Fibroblast of peridontal ligament (primary cell): ENCODE measurements at regions not wholly inside any gene's neighbourhood (a gene's known extent, or its start where the extent isn't known, plus 50 kb on each side); places are given as distances from the start of the nearest gene placed in this dataset.
A peak's percentile ranks its signal among the peaks of the same experiment; 100 is the strongest.
"Not testable (repeated sequence)": the region's sequence is repeated elsewhere in the genome, so short reads cannot be mapped to it uniquely, and the experiment has no call there.

Experiments
- DNase-seq: peaks from one replicate; pipeline ENCODE4 v3.0.0-alpha.2; 2010; ENCODE audit errors: extremely low read depth

DNA sequence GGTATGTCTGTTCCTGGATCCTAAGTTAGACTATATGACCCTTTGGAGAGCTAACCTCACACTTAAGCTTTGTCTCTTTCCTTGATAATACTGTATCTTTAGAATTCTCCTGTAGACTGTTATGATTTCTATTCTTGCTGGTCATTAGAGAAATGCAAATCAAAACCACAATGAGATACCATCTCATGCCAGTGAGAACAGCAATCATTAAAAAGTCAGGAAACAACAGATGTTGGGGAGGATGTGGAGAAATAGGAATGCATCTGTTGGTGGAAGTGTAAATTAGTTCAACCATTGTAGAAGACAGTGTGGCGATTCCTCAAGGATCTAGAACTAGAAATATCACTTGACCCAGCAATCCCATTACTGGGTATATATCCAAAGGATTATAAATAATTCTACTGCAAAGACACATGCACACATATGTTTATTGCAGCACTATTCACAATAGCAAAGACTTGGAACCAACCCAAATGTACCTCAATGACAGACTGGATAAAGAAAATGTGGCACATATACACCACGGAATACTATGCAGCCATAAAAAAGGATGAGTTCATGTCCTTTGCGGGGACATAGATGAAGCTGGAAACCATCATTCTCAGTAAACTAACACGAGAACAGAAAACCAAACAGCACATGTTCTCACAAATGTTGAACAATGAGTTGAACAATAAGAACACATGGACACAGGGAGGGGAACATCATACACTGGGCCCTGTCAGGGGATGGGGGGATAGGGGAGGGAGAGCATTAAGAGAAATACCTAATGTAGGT, 867.8 kb upstream of the ADGRB3 start:
- DNase-seq = not testable (repeated sequence)

DNA sequence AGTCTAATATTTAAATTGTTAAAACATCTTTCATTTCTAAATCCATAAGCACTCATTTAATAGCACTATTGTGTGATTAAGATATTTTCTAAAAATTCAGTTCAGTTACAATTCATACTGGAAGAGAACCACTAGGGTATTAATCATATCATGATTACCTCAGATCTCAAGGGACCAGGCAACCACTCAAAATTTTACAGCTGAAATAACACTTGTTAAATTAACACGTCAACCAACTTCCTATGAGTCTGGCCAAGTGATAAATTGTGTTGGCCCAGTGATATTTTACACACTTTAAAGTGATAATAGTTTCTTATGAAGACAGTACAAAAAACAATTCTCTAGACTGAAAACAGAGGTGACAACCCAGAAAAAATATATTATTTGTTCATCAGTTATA, 869.0 kb upstream of the ADGRB3 start:
- no peak for DNase-seq

DNA sequence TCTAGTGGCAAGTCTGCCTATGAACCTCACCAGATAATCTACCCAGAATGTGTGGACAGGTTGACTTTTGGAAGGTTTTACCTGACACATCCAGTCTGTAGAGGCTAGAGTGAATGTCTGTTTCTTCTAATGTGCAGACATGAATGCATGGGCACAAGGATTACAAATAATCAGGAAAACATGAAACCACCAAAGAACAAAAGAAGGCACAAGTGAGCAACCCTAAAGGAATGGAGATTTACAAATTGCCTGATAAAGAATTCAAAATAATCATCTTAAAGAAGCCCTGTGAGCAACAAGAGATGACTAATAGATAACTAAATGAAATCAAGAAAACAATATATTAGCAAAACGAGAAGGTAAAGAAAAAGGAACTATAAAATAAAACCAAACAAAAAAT, 876.1 kb upstream of the ADGRB3 start:
- no peak for DNase-seq

DNA sequence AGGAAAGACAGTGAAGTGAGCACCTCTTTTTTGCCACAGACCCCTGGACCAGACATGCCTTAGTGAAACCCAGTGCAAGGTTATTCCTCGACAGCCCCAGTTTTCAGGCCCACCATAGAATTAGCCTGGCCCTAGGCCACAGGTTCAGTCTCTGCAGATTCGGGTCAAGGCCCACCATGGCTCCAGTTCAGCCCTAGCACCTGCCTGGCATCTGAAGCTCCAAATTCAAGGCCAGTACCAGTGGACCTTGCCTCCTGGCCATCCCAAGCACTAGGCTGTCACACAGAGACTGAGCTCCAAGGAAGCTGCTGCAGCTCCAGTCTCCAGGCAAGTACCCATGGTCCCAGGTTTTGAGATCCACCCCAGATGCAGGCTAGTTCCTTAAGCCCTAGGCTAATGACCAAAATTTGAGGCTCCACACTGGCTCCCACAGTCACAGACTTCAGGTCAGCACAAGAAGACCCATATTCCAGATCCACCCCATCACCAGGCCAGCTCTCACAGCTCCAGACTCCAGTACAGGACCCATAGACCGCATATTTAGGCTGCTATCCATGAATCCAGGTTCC, 877.5 kb upstream of the ADGRB3 start:
- no peak for DNase-seq

DNA sequence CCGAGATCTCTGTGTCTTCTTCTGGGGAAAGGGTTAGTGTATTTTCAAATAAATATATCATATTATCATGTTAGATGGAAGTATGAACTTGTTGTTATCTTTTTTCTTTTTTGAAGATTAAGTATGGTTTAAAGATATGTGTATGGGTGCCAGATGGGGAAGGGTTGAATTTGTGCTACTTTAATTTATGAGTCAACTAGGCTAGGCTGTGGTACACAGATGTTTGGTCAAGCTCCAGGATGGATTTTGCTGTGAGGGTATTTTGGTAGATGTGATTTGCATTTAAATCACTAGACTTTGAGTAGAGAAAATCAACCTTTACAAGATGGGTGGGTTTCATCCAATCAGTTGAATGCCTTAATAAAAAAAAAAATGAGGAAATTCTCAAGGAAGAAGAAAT, 886.6 kb upstream of the ADGRB3 start:
- no peak for DNase-seq

DNA sequence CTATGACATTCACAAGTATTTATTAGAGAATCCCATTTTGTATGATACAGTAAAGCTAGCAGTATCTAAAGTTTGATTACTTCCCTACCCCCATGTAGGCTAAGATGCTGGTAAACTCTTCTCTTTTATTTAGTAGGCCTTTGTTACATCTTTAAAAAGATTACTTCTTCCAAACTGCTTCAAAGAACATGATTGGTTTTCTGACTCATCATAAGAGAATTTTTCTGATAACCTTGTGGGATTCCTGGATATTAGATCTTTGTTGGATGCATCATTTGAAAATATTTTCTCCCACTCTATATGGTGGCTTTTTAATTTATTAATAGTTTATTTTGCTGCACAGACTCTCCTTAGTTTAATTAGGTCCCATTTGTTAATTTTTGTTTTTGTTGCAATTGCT, 898.3 kb upstream of the ADGRB3 start:
- no peak for DNase-seq

DNA sequence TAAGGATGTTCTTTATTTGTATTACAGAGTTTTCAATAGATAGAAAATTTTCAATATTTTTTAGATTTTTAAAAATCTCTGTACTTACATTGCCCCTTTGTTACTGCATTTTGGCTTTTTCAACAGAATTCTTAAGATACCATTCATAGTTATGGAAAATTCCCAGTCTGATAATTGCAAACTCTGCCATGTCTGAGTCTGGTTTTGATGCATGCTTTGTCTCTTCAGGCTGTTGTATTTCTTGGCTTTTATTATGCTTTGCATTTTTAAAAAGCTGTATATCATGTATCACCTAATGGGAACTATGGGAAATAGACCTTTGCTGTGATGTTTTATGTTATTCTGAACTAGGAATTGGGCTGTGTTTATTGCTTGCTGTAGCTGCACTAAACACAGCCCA, 898.9 kb upstream of the ADGRB3 start:
- DNase-seq = no peak

DNA sequence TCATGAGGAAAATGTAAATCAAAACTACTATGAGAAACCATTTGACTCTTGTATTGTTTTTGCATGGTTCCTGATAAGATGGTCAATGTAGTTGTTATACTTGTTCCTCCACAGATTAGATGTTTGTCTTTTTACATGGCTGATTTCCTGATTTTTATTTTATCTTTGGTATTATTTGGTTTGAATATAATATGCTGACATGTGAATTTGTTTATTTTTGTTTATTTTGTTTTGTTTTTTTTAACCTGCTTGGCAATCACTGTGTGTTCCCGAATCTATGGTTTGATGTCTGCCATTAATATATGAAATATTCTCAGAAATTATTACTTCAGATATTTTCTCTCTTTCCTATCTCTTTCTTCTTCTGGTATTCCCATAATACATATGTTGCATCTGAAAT, 899.5 kb upstream of the ADGRB3 start:
- DNase-seq = no peak

DNA sequence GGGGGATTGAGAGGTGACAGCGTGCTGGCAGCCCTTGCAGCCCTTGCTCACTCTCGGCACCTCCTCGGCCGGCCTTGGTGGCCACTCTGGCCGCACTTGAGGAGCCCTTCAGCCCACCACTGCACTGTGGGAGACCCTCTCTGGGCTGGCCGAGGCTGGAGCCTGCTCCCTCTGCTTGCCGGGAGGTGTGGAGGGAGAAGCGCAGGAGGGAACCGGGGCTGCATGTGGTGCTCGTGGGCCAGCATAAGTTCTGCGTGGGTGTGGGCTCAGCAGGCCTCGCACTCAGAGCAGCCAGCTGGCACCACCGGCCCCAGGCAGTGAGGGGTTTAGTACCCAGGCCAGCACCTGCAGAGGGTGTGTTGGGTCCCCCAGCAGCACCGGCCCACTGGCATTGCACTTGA, 912.2 kb upstream of the ADGRB3 start:
- DNase-seq = no peak

DNA sequence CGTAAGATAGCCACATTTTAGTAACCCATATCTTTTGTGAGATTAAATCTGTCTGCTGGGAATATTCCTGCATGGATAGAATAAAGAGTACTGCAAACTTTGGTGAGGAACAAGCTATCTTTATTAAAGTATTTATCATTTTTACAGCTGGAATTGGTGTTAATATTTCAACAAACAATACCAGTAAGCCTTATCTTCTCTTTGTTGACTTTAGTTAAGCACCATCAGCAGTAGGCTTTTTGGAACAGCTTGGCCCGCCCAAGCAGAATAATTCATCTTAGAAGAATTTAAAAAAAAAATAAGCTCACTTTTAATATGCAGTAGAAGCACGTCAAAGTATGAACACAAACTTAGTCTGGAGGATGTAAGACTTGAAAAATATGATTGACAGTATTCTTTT, 917.8 kb upstream of the ADGRB3 start:
- no peak for DNase-seq

DNA sequence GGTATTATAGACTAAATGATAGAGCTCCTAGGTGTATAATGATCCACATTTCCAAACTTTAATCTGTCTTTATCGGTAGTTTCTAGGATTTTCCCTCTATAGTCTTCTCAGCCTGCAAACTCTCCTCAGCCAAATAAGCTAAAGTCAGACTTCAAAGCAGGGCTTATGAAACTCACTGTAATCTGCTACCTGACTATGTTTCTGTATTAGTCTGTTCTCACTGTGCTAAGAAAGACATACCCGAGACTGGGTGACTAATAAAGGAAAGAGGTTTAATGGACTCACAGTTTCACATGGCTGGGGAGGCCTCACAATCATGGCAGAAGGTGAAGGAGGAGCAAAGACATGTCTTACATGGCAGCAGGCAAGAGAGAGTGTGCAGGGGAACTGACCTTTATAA, 928.7 kb upstream of the ADGRB3 start:
- DNase-seq = no peak

DNA sequence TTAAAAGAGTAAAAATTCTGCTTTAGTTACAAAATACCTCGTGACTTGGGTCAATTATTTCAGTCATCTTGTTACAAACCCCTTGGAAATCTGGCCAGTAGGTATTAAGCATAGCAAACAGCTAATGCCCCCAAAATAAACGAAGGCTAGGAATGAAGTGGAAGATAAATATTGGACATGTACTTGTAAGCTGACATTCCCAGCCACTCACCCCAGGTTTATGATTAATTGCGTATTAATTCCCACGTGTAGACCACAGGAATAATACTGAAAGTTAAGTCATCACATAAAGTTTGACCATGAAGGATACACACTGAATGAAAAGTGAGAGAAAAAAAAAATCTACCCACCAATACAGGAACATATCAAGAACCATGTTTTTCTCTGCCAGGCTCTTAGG, 936.5 kb upstream of the ADGRB3 start:
- DNase-seq = no peak

DNA sequence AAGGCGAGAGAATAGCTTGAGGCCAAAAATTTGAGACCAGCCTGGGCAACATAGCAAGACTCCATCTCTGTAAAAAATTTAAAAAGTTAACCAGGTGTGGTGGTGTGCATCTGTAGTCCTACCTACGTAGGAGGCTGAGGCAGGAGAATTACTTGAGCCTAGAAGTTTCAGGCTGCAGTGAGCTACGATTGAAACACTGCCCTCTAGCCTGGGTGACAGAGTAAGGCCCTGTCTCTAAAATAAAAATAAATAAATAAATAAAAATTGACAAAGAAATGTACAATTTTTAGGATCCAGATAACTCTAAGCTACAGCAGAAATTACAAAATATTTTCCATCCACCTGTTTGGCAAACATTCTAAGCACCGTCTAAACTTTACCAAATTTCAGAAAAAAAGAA, 941.0 kb upstream of the ADGRB3 start:
- DNase-seq = no peak

DNA sequence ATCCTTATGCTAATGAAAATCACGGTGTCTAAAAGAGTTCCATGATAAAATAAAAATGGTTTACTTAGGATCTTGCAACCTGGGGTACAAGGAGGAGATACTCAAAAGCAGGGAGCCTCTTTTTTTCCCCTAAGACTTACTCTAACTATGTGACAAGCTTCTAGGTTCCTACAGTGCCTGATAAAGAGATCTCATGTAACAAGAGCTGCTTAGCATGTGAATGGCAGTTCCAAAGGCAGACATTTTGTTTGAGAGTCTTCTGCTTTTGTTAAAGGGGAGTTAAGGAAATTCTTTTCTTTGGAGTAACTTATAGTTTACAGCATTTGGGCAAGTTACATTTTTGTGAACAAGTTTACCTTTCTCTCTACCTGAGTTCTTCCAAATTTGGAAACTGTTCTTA, 945.8 kb upstream of the ADGRB3 start:
- DNase-seq = no peak

DNA sequence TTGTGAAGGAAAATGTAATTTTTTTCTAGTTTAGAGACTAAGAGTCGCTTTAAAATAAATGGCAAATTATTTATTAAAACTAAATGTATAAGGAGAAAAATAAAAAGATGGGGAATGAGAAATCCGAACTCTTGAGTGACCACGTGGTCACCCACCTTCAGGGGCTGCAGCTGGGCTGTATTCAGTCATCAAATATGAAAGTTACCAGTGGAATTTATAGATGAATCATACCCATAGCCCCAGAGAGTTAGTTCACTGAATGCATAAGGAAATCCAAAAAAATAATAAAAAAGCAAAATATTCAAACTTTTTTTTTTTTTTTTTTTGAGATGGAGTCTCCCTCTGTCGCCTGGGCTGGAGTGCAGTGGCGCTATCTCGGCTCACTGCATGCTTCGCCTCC, 947.7 kb upstream of the ADGRB3 start:
- DNase-seq = no peak

DNA sequence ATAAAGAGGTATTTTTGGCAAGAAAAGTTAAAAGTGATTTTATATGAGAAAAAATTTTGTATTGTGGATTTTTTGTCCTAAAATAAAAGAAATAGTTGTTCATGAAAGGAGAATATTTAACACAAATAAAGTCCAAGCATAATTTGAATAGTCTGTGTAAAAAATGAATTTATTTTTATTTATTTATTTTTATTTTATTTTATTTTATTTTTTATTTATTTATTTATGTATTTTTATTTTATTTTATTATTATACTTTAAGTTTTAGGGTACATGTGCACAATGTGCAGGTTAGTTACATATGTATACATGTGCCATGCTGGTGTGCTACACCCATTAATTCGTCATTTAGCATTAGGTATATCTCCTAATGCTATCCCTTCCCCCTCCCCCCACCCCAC, 948.9 kb upstream of the ADGRB3 start:
- DNase-seq = not testable (repeated sequence)

DNA sequence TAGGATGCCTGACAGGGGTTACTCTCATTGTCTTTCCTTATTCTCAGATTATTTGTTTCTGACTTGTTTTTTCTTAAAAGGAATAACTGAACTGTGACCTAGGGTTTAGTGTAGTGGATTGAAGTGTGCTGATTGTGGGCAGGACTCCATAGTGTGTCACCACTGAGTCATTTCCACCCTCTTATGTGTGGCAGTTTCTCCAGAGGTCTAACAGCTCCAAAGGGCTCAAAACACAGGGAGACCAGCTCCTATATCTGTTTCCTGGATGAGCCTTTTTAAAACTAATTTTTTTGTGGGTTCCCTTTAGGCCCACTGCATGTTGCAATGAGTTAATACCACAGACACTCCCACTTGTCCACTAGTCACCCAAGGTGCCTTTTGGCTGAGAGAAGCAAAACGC, 951.1 kb upstream of the ADGRB3 start:
- peak; percentile 2 for DNase-seq

DNA sequence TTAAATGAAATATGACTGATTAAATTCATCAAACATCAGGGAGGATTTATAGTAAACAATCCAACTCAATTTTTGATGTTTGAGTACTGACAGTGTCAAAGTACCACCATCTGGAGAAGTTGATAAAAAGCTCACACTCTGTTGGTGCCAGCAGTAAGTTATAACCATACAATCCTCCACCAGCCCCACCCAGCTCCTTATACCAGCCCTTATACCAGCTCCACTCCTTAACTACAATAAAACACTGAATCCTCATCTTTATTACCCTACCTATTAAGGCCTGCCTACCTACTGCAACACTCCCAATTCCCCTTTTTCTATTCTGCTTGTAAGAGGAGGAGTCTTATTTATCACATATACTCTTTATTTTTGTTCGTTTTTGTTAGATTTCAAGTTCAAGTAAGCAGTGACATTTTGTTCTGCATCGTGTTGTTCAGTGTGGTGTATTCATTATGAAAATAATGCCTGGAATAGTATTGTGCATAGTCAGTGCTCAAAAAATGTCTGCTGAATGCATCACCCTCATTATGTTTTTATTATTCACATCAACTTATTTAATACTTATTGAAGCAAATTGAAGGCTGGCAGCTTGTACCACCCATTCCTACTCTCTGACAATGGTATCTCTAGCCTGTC, 954.7 kb upstream of the ADGRB3 start:
- no peak for DNase-seq

DNA sequence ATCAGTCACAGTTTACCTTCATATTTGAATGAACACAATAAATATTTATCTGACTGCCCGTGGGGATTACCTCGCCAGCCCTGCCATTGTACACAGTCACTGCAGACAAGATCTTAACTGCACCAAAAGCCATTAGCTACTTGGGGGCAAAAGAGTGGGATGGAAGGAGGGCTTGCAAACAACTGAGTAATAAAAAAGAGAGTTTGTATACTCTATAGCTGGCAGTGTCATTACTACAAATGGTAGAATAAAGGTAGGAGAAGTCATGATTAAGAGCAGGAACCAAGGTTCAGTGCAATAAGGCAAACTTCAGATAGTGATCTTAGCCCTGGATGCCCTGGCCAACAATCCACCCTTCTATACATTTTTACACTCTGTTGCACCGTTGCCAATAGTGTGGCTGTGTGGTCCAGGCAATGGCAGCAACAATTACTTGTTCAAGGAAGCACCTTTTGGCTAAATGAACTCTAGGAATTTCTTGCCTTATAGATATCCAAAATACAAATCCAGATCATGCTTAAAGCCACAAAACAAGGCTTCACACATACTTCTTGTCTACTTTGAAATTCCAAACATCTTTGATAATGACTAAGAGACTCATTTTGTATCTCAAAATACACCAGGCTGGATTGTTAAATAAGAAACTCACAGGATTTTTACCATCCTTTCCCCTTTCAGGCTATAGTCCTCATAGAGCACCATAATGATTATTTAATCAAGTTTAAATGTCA, 955.4 kb upstream of the ADGRB3 start:
- DNase-seq = no peak

DNA sequence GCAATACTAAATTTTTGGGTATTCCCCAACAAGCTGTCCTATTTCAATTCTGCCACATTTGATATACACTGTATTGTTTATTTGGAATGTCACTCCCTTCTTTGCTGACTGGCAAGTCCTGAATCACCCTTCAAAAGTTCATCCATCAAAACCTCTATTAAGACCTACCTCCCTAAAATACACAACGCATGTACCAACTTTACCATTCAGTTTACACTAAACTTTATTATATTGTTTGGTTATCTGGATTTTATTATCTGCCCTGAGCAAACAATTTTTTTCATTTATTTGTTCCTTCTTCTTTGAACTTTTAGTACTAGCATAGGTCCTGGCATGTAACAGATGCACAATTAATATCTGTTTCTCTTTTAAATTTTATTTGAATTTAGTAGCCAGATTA, 958.2 kb upstream of the ADGRB3 start:
- DNase-seq = no peak

DNA sequence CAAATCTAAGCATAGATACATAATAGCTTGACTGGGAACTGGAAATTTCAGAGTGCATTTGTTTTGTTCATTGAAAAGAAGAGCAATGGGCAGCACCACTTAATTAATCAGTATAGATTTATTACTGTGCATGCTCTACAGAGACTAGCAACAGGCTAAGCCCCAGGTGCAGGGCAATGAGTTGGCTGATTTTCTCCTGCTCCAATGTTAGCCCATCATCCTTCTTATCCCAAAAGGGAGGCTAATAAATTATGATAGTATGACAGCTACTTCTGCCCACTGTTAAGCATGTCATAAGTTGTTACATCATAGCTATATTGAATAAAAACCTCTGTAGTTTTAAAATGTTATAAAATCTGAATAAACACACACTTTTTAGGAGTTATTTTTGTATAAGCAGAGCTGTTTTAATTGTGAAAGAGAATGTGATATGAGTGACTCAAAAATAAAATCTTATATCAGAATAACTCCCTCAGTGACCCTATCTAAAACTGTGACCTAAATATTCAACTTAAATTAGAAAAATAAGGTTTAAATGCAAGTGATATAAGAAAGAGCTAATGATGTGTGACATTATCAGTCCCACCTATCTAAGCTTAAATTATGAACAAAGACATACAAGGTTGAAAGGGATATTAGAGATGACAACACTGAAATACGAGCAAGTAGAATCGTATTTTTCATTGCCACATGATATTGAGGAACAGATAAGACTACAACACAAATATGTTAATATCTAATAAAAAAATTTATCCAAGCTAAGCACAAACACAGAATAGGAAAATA, 967.3 kb upstream of the ADGRB3 start:
- no peak for DNase-seq
